HG03432 (cell line): ENCODE measurements at regions not wholly inside any gene's neighbourhood (a gene's known extent, or its start where the extent isn't known, plus 50 kb on each side); places are given as distances from the start of the nearest gene placed in this dataset.
"Not testable (repeated sequence)": the region's sequence is repeated elsewhere in the genome, so short reads cannot be mapped to it uniquely, and the experiment has no call there.

Experiments
- ATAC-seq: cut with Tn5 transposase; IDR thresholded peaks from one replicate; pipeline ENCODE4 v1.9.1; 2021; ENCODE audit warnings: mild to moderate bottlenecking, moderate library complexity; ENCODE audit not compliant: unreplicated experiment

DNA sequence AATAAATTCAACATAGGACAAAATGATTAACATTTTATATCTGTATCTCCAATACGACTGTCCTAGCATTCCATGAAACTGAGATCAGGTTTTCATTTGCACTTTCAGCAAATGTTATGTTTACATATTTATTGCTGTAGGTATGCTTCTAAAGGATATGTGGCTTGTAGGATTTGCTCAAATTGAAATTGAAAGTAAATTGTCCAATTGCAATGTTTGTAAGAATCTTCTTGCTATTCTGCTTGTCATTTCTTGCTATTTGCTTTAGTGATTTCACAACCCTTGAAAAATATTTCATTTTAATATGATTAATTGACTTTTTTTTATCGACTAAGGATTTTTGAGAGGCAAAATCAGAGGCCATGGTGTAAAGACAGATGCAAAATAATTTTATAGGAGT is 904.2 kb upstream of the RAG2 start:
- ATAC-seq = no peak

DNA sequence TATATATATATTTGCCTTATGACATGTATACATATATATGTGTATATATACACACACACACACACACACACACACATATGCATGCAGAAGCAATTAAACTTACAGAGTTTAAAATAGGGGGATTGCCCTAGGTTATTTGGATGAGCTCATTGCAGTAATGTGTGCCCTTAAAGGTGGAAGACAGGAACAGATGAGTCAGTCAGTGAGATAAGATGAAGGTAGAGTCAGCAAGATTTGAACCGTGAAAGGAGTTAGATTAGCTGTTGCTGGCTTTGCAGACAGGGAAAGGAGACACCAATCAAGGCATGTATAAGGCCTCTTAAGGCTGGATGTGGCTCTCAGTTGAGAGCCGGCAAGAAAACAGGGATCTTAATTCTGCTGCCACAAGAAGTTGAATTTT is 902.4 kb upstream of the RAG2 start:
- no peak for ATAC-seq

DNA sequence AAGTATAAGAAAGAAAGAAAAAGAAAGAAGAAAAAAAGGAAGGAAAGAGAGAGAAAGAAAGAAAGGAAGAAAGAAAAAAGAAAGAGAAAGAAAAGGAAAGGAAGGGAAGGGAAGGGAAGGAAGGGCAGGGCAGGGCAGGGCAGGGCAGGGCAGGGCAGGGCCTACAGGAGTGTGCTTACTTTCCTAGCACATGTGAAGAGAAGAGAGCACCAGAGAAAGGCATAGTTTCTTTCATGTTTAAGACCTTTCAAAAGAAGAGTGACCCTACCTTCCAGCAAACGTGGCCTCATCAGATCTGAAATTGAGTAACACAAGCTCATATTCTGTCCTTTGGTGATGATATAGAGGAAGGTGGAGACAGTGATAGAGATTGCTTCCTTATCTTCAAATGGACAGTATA is 899.3 kb upstream of the RAG2 start:
- ATAC-seq = no peak

DNA sequence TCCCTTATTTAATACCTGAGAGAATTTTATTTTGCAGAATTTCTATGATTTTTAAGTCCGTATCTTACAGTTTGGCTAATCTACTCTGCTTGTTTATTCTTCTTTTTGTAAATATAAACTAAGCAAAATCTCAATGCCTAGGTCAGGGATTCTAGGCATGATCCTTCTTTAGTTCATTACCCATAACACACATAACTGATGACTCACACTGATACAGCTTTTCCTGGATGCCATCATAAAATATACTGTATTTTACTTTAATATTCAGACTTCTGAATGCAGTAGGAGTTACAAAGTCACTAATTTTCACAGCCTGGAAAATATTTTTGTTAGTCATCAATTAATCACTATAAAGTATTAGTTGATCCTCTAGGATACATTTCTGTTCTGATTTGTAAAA is 898.2 kb upstream of the RAG2 start:
- no peak for ATAC-seq

DNA sequence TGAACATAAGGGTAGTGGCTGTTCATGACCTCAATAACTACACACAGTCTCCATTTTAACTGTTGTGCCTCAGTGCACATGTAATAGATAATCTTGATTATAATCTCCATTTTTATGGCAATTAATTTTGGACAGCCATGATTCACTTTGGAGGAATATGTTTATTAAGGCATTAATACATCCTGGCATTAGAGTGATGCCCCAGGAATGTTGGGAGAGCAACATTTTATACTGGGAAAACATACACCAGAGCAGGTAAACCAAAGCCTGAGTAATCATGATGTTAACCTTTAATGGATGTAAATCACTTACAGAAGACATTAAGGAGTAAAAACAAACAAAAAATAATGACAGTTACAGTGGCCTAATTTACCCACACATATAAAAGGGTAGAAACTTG is 886.3 kb upstream of the RAG2 start:
- ATAC-seq = no peak

DNA sequence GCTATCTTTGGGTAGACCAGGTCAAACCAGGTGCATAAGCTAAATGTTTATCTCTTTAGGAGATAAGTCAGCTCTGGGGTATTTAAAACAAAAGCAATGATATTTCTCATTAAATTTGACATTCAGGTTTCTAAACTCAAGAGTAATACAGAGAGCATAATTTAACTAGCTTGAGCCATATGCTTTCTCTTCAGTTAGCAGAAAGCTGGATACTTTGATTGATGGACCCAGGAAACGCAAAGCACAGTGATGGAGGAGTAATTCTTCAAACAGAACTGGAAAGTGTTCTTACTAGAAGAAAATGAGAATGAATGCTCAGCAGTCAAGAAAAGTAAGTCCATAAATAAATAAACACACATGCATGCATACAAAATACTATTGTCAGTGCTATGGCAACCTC is 885.7 kb upstream of the RAG2 start:
- no peak for ATAC-seq

DNA sequence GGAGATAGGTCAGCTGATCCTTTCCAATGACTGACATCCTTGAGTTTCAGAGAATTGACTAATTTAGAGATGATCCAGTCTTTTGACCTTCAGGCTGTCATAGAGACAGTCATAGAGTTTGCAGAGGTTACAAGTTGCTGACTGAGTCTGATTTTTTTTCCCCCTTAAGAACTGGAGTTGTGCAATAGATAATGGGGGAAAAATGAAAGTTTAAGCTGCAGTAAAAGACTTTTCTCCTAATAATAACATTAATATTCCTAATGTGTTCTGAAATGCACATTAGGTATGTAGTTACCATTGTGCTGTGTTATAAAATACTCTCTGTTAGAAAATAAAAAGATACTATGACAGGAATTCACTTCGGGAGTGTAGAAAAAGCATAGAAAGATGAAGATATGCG is 876.9 kb upstream of the RAG2 start:
- no peak for ATAC-seq

DNA sequence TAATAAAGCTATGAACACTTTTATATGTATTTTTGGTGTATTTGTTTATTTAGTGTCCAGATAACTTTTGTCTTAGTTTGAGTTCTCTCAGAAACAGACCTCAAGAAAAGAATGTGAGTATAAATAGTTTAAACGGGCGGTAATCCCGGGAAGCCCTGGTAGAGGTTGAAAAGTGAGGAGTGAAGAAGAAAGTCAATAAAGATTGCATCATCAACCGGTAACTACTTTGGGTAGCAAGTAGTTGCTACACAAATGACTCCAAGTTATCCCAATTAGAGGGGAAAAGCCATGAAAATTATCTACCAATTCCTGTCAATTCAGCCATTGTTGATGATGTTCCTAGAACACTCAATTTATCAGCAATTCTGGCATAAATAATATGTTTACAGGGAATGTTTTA is 870.3 kb upstream of the RAG2 start:
- ATAC-seq = no peak

DNA sequence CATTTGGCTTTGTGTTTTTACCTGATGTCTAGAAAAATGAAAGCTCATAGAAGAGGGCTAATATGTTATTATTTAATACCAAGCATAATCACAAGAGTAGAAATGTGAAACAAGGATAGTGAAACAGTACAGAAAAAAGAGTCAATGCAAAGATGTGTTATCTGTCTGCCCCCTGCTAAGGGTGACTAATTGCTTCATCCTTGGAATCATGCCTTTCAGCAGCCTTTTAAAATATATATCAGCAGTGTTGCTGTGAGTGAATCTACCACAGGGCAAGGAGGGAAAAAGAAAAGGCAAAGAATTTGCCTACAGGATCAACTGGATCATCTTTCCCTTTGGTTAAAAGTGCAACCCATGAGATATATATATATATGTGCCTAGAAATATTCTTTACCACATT is 867.2 kb upstream of the RAG2 start:
- ATAC-seq = no peak

DNA sequence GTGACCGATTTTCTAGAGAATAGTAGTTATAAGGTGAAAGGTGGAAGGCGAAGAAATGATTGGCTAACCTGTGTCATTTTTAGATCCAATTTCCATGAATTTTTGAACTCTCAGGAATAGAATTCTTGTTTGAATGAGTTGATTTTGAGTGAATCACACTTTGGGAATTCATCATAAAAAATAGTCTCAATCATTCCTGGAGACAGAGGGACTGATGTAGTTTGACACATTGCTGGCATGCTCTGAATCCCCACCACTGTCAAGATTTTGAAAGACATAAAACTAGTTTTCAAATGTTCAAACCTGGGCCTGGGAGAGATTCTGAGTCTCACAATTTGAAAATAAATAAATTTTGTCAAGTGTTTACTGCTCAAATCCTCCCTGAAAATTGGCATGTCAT is 861.4 kb upstream of the RAG2 start:
- ATAC-seq = no peak

DNA sequence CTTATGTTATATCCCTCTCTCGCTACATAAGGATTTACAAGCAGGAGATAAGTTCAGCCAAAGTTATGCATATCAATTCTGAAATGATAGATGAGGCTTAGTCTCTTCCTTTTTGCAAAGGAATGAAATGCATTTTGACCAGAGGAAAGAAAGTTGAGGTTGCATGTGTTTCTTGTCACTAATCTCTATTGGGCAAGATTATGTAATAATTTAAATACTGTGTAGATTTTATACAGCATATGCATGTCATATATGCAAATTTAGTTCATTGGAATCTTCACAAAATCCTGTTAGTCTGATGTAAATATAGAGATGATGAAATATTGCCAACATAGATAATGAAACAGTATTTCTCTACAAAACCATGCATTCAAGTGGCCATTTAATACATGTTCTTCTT is 858.7 kb upstream of the RAG2 start:
- ATAC-seq = no peak

DNA sequence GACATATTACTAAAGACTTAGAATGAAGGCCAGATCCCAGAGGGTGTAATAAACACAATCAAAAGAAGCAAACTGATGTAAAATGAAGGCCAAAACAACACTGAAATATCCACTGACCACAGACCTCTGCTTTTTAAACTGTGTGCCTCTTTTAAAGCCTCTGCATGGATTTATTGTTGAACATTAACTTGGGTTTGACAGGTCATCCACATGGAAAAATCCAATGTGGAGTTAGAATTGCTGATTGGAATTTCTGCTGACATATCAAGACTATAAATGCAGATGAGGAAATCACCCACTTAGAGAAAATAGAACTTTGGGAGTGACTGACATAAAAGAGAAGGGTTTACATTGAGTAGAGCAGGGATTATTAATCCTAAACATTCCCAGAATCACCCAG is 853.9 kb upstream of the RAG2 start:
- ATAC-seq = no peak

DNA sequence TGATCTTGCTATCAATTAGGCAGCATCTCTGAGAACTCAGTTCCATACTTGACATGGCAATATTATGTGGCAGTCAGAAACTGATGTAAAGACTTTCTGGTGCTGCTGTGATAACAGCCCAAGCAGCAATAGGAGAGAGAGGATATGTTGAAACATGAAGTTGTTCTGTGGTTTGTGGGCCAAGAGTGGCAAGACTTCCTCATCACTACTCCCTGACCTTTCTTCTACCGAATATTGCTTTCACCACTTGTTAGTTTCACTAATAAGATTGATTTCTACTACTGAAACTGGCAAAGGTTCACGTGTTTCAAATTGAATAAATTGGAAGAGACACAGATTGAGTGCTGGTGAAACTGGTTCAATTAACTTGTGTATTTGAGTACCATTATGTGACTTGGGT is 852.6 kb upstream of the RAG2 start:
- peak; percentile 95 for ATAC-seq

DNA sequence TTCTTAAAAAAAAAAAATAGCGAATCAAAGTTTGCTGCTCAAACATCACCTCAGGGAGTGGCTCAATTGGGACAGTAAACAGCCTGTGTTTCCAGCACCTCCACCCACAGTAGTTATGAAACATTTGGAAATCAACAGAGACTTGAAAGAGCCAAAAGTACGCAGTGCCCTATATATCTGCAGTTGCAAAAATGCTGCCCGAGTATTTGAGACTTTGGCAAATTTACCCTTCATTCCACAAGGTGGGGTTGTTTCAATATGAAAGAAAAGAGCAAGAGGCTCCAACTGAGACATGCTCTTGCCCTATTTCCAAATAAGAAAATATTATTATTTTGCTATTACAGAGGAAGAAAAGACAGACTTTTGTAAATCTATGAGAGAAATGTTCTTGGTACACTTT is 851.1 kb upstream of the RAG2 start:
- peak; percentile 51 for ATAC-seq

DNA sequence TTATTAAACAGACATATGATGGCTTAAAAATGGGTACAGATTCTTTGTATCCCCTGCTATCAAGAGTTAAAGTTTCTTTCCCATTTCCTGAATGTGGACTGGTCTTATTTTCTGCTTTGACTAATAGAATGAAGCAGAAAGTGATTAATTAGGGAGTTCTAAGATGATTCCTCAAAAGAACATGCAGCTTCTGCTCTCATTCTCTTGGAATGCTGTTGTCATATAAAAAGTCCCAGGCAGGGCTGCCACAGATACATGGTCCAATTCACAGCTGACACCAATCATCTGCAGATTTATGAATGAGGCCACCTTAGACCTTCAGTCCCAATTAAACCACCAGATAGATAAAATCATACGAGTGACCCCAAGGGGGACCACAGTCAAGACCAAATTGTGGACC is 844.5 kb upstream of the RAG2 start:
- no peak for ATAC-seq

DNA sequence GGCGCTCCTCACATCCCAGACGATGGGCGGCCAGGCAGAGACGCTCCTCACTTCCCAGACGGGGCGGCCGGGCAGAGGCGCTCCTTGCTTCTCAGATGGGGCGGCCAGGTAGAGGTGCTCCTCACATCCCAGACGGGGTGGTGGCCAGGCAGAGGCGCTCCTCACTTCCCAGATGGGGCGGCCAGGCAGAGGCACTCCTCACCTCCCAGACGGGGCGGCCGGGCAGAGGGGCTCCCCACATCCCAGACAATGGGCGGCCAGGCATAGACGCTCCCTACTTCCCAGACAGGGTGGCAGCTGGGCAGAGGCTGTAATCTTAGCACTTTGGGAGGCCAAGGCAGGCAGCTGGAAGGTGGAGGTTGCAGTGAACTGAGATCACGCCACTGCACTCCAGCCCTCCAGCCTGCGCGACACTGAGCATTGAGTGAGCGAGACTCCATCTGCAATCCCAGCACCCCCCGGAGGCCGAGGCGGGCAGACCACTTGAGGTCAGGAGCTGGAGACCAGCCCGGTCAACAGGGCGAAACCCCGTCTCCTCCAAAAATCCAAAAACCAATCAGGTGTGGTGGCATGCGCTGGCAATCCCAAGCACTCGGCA is 833.7 kb upstream of the RAG2 start:
- not testable (repeated sequence) for ATAC-seq

DNA sequence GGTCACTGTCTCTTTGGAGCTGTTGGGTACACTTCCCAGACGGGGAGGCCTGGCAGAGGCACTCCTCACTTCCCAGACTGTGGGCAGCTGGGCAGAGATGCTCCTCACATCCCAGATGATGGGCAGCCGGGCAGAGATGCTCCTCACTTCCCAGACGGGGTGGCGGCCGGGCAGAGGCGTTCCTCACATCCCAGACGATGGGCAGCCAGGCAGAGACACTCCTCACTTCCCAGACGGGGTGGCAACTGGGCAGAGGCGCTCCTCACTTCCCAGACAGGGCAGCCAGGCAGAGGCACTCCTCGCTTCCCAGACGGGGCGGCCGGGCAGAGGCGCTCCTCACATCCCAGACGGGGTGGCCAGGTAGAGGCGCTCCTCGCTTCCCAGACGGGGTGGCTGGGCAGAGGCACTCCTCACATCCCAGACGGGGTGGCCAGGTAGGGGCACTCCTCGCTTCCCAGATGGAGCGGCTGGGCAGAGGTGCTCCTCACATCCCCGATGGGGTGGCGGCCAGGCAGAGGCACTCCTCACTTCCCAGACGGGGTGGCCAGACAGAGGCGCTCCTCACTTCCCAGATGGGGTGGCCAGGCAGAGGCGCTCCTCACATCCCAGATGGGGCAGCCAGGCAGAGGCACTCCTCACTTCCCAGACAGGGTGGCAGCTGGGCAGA is 833.1 kb upstream of the RAG2 start:
- ATAC-seq = not testable (repeated sequence)

DNA sequence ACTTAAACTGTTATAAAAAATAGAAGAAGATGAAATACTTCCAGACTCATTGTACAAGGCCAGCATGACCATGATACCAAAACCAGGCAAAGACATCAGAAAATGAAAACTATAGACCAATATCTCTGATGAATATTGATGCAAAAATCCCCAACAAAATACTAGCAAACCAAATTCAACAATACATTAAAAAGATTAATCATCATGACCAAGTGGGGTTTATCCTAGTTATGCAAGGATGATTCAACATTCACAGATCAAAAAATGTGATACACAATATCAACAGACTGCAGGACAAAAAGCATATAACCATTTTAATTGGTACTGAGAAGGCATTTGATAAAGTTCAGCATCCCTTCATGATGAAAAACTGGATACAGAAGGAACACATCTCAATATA is 824.5 kb upstream of the RAG2 start:
- no peak for ATAC-seq

DNA sequence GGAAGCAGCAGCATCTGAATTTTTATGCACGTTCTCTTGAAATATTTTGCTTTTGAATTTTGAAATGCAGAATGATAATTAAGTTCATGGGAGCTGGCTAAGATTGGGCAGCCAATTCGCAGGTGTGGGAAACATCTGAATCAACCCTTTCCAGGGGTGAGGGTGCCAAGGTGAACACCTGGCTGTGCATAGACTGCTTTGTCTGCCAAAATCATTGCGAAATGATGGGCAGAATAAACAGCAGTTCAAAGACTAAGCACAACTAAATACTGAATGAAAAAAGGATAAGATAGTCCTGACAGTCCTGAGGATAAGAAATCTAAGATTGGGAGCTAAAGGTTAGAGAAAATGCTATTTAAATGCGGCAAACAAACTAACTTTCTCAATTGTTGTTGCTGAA is 813.3 kb upstream of the RAG2 start:
- no peak for ATAC-seq

DNA sequence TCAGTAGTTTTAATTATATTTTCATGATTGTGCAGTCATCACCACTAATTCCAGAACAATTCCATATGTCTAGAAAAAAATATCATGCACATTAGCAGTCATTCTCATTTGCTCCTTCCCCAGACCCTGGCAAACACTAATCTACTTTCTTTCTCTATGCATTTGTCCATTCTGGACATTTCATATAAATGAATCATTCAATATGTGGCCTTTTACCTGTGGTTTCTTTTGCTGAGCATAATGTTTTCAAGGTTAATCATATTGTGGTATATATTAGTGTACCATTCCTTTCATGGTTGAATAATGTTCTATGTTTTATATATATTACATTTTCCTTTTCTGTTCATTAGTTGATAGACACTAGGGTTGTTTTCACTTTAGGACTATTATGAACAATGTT is 811.1 kb upstream of the RAG2 start:
- no peak for ATAC-seq

DNA sequence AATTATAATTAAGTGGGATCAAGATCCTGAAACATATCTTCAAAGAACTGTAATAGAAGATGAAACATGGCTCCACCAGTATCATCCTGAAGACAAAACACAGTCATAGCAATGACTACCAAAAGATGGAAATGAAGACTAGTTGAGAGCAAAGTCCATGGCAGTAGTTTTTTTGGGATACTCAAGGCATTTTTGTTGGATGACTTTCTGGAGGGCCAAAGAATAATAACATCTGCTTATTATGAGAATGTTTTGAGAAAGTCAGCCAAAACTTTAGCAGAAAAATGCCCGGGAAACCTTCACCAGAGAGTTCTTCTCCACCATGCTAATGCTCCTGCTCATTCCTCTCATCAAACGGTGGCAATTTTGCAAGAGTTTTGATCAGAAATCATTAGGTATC is 809.4 kb upstream of the RAG2 start:
- ATAC-seq = no peak

DNA sequence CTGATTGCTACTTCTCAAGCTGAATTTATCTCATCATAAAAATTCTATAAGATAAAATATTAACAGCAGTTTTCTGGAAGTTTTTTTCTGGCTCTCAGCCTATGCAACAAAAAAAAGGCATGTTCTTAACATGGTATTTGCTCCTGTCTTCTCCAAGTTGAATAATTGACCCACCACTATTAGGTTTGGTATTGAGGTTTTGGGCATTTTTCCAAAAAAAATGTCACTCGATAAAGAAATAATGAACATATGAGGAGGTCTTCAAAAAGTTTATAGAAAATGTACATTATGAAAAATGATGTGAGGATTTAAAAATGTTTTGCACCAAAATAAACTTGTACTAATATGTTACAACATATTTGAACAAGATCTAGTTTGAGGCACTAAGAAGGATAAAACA is 808.6 kb upstream of the RAG2 start:
- no peak for ATAC-seq

DNA sequence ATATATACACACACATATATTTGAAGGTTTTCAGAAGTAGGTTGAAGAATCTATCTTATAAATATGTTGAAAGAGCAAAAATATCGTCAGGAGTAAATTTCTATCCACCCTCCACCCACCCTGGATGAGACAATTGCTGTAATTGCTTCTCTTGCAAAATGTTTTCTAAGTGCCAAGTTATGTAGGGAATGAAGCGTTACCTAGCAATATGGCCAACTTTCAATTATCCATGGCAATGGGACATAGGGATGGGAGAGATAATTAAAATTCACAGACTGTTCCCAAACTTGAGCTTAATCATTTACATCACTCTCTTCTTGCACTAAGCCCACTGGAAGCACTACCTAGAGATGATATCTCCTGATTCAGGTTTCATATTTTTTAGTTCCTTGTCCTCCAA is 806.2 kb upstream of the RAG2 start:
- no peak for ATAC-seq
